ENCODE measurements at regions not wholly inside any gene's neighbourhood (a gene's known extent, or its start where the extent isn't known, plus 50 kb on each side); places are given as distances from the start of the nearest gene placed in this dataset.

DNA sequence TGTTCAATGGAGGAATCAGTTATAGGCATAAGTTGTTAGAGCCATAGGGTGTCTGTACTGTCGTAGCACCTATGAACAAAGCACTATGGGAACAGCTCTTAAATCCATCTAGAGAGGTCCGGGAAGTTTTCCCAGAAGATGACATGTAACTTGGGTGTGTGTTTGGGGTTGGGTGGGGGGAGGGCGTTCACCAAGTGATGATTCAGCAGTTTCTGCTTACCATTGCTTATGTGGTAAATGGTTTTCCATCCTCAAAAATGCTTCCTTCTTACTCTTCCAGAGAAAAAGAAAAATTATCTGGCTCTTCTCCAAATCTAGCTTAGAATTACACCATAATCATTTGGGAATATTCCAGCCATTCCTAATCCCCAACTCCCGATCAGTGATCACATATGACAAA, 361.1 kb upstream of the ZNF521 start:
- no peaks in the 10 kb centered on the region for H3K79me2 ChIP-seq (ENCODE audit: insufficient read depth, low read length)
- no peaks in the 10 kb centered on the region; the same call in 1 of the 2 replicates for H3K36me3 ChIP-seq (ENCODE audit: insufficient read depth, low read length)
- H3K9me2 ChIP-seq (ENCODE audit: low read depth, low read length) = no peaks in the 10 kb centered on the region
- H3K9ac ChIP-seq (ENCODE audit: low read length) = no peak overlapping the region
- TF ChIP-seq, protein P1, sequence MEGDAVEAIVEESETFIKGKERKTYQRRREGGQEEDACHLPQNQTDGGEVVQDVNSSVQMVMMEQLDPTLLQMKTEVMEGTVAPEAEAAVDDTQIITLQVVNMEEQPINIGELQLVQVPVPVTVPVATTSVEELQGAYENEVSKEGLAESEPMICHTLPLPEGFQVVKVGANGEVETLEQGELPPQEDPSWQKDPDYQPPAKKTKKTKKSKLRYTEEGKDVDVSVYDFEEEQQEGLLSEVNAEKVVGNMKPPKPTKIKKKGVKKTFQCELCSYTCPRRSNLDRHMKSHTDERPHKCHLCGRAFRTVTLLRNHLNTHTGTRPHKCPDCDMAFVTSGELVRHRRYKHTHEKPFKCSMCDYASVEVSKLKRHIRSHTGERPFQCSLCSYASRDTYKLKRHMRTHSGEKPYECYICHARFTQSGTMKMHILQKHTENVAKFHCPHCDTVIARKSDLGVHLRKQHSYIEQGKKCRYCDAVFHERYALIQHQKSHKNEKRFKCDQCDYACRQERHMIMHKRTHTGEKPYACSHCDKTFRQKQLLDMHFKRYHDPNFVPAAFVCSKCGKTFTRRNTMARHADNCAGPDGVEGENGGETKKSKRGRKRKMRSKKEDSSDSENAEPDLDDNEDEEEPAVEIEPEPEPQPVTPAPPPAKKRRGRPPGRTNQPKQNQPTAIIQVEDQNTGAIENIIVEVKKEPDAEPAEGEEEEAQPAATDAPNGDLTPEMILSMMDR (IDR thresholded peaks at IDR 0.05; ENCODE audit: low read length) = no peak
- TF ChIP-seq EZH2 (IDR thresholded peaks at IDR 0.05; ENCODE audit: borderline replicate concordance, low read length) = no peak
- H3K27ac ChIP-seq (ENCODE audit: low read depth, low read length, poor library complexity, severe bottlenecking) = no peak overlapping the region
- H2AFZ ChIP-seq (ENCODE audit: low read length) = no peak overlapping the region
- no peaks in the 10 kb centered on the region for H3F3A ChIP-seq (ENCODE audit: insufficient read depth, low read length)
- H3K9me3 ChIP-seq (ENCODE audit: low read length) = no peaks in the 10 kb centered on the region
- no peaks in the 10 kb centered on the region for H4K20me1 ChIP-seq (ENCODE audit: insufficient read depth, low read length)
- H3K4me3 ChIP-seq (ENCODE audit: low read depth, low read length, poor library complexity, severe bottlenecking) = no peak overlapping the region
- no peaks in the 10 kb centered on the region for H3K4me1 ChIP-seq (ENCODE audit: insufficient read depth, low read length, severe bottlenecking)
- H3K4me2 ChIP-seq (ENCODE audit: low read length) = no peak overlapping the region
- H3K27me3 ChIP-seq (ENCODE audit: insufficient read depth, low read length) = no peaks in the 10 kb centered on the region

DNA sequence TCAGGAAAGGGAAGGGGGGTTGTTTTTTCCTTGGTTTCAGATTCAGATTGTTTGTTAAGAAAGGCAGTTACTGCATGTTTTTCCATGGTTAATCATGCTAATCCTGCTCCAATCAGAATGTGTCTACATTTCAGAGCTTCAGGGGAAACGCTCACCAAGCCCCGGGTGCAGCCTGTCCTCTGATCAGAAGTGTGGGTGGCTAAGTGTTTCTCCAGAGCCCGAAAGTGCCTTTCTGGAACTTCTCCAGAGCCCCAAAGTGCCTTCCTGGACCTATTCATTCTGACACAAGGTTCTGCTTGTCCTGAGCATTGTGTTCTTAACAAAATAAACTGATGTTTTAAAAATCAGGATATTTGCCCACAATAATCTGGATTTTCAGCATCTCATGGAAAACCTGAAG, 359.0 kb upstream of the ZNF521 start:
- Histone ChIP-seq H3K4me1 (ENCODE audit: insufficient read depth, low read length, severe bottlenecking) (no peaks in the 10 kb centered on the region), H3K9ac (ENCODE audit: low read length) (no peak overlapping the region), H2AFZ (ENCODE audit: low read length) (no peak overlapping the region), H3K36me3 (ENCODE audit: insufficient read depth, low read length) (no peaks in the 10 kb centered on the region; the same call in 1 of the 2 replicates), H3F3A (ENCODE audit: insufficient read depth, low read length) (no peaks in the 10 kb centered on the region), H3K79me2 (ENCODE audit: insufficient read depth, low read length) (no peaks in the 10 kb centered on the region), H4K20me1 (ENCODE audit: insufficient read depth, low read length) (no peaks in the 10 kb centered on the region), H3K4me3 (ENCODE audit: low read depth, low read length, poor library complexity, severe bottlenecking) (no peak overlapping the region), H3K9me2 (ENCODE audit: low read depth, low read length) (no peaks in the 10 kb centered on the region), H3K27ac (ENCODE audit: low read depth, low read length, poor library complexity, severe bottlenecking) (no peak overlapping the region), H3K9me3 (ENCODE audit: low read length) (no peaks in the 10 kb centered on the region), H3K4me2 (ENCODE audit: low read length) (no peak overlapping the region), H3K27me3 (ENCODE audit: insufficient read depth, low read length) (no peaks in the 10 kb centered on the region)
- TF ChIP-seq EZH2 (IDR thresholded peaks at IDR 0.05; ENCODE audit: borderline replicate concordance, low read length) = no peak
- TF ChIP-seq, protein P1 (IDR thresholded peaks at IDR 0.05; ENCODE audit: low read length) = no peak

DNA sequence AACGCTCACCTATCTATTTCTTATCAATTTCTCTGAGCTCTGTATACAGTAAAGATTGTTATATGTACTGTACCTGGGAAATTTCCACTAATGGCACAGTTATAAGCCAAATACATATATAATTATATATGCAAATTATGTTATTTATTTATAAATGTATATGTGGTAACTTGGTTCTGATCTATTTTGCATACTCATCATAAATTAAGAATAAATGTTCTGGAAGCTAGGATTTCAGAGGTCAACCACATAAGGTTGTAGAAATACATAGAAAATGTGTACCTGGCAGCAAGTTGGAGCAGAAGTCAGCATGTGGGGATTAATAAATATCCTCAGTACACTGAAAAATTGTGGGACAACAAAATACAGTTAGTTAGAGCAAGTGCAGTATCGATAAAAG, 353.7 kb upstream of the ZNF521 start:
- Histone ChIP-seq H2AFZ (ENCODE audit: low read length) (no peak overlapping the region), H3K9me3 (ENCODE audit: low read length) (no peaks in the 10 kb centered on the region), H3F3A (ENCODE audit: insufficient read depth, low read length) (no peaks in the 10 kb centered on the region), H3K4me2 (ENCODE audit: low read length) (no peak overlapping the region), H3K79me2 (ENCODE audit: insufficient read depth, low read length) (no peaks in the 10 kb centered on the region), H4K20me1 (ENCODE audit: insufficient read depth, low read length) (no peaks in the 10 kb centered on the region), H3K27ac (ENCODE audit: low read depth, low read length, poor library complexity, severe bottlenecking) (no peak overlapping the region), H3K9me2 (ENCODE audit: low read depth, low read length) (no peaks in the 10 kb centered on the region), H3K4me3 (ENCODE audit: low read depth, low read length, poor library complexity, severe bottlenecking) (no peak overlapping the region), H3K36me3 (ENCODE audit: insufficient read depth, low read length) (no peaks in the 10 kb centered on the region), H3K4me1 (ENCODE audit: insufficient read depth, low read length, severe bottlenecking) (no peaks in the 10 kb centered on the region), H3K27me3 (ENCODE audit: insufficient read depth, low read length) (peaks cover 4% of the 10 kb centered on the region; the same call in 1 of the 2 replicates), H3K9ac (ENCODE audit: low read length) (no peak overlapping the region)
- TF ChIP-seq, protein P1 (IDR thresholded peaks at IDR 0.05; ENCODE audit: low read length) = no peak
- TF ChIP-seq EZH2 (IDR thresholded peaks at IDR 0.05; ENCODE audit: borderline replicate concordance, low read length) = no peak

Measured in OCI-LY1 (cell line).